ENCODE measurements at regions not wholly inside any gene's neighbourhood (a gene's known extent, or its start where the extent isn't known, plus 50 kb on each side); places are given as distances from the start of the nearest gene placed in this dataset.

- TF ChIP-seq CTCF (IDR thresholded peaks at IDR 0.05) (no peak), POLR2AphosphoS5 (IDR thresholded peaks at IDR 0.05) (no peak)
Measured at GRCh38 chr3:191997093-191997492, 536.1 kb downstream of the PYDC2 start.

Data from esophagus muscularis mucosa (tissue), 3 donors.